ENCODE measurements at regions not wholly inside any gene's neighbourhood (a gene's known extent, or its start where the extent isn't known, plus 50 kb on each side); places are given as distances from the start of the nearest gene placed in this dataset.

GRCh38 chr18:78675231-78675630 lies 304.4 kb upstream of the SALL3 start:
- no peaks in the 10 kb centered on the region for H3K36me3 ChIP-seq (ENCODE audit: control insufficient read depth, low read length)
- H3K27ac ChIP-seq (ENCODE audit: low read depth, low read length) = no peak overlapping the region
- H3K4me3 ChIP-seq (ENCODE audit: low read length) = no peak overlapping the region
- H3K27me3 ChIP-seq (ENCODE audit: control insufficient read depth, low read length) = no peaks in the 10 kb centered on the region
- no peak for TF ChIP-seq CTCF (IDR thresholded peaks at IDR 0.05; ENCODE audit: low read depth, low read length, poor library complexity, severe bottlenecking)
- no peak for TF ChIP-seq EZH2phosphoT487 (IDR thresholded peaks at IDR 0.05; ENCODE audit: borderline replicate concordance, low read length)
- no peaks in the 10 kb centered on the region for H3F3A ChIP-seq (ENCODE audit: control insufficient read depth, insufficient read depth)
- H3K9me3 ChIP-seq (ENCODE audit: control insufficient read depth, insufficient read depth, low read length) = no peaks in the 10 kb centered on the region
- H3K79me2 ChIP-seq (ENCODE audit: control insufficient read depth, low read length) = no peaks in the 10 kb centered on the region
- no peak overlapping the region for H3K4me2 ChIP-seq (ENCODE audit: low read length)
- H3K9me2 ChIP-seq (replicated peaks; ENCODE audit: control insufficient read depth, low read length) = no peaks in the 10 kb centered on the region
- H3K4me1 ChIP-seq (ENCODE audit: control insufficient read depth, low read length) = no peaks in the 10 kb centered on the region
- H4K20me1 ChIP-seq (ENCODE audit: control insufficient read depth, insufficient read depth, low read depth, low read length) = no peaks in the 10 kb centered on the region

- TF ChIP-seq EZH2phosphoT487 (IDR thresholded peaks at IDR 0.05; ENCODE audit: borderline replicate concordance, low read length) = no peak
- TF ChIP-seq CTCF (IDR thresholded peaks at IDR 0.05; ENCODE audit: low read depth, low read length, poor library complexity, severe bottlenecking) = no peak
- Histone ChIP-seq H3K27me3 (ENCODE audit: control insufficient read depth, low read length) (no peaks in the 10 kb centered on the region), H3K9me2 (replicated peaks; ENCODE audit: control insufficient read depth, low read length) (no peaks in the 10 kb centered on the region)
These were observed 302.8 kb upstream of the SALL3 start for GRCh38 chr18:78676622-78677482.

GRCh38 chr18:78677483-78678317 lies 301.9 kb upstream of the SALL3 start:
- Histone ChIP-seq H3K4me3 (ENCODE audit: low read length) (no peak overlapping the region), H4K20me1 (ENCODE audit: control insufficient read depth, insufficient read depth, low read depth, low read length) (no peaks in the 10 kb centered on the region), H3K36me3 (ENCODE audit: control insufficient read depth, low read length) (no peaks in the 10 kb centered on the region), H3K79me2 (ENCODE audit: control insufficient read depth, low read length) (no peaks in the 10 kb centered on the region), H3K4me2 (ENCODE audit: low read length) (no peak overlapping the region), H3K9me3 (ENCODE audit: control insufficient read depth, insufficient read depth, low read length) (no peaks in the 10 kb centered on the region), H3K27ac (ENCODE audit: low read depth, low read length) (no peak overlapping the region), H3F3A (ENCODE audit: control insufficient read depth, insufficient read depth) (no peaks in the 10 kb centered on the region), H3K27me3 (ENCODE audit: control insufficient read depth, low read length) (no peaks in the 10 kb centered on the region), H3K9me2 (replicated peaks; ENCODE audit: control insufficient read depth, low read length) (no peaks in the 10 kb centered on the region), H3K4me1 (ENCODE audit: control insufficient read depth, low read length) (no peaks in the 10 kb centered on the region)
- TF ChIP-seq EZH2phosphoT487 (IDR thresholded peaks at IDR 0.05; ENCODE audit: borderline replicate concordance, low read length) = no peak
- no peak for TF ChIP-seq CTCF (IDR thresholded peaks at IDR 0.05; ENCODE audit: low read depth, low read length, poor library complexity, severe bottlenecking)

More at GRCh38 chr18:78676622-78677482, 302.8 kb upstream of the SALL3 start:
- no peak overlapping the region for H3K4me2 ChIP-seq (ENCODE audit: low read length)
- H3F3A ChIP-seq (ENCODE audit: control insufficient read depth, insufficient read depth) = no peaks in the 10 kb centered on the region
- no peaks in the 10 kb centered on the region for H3K9me3 ChIP-seq (ENCODE audit: control insufficient read depth, insufficient read depth, low read length)
- H3K79me2 ChIP-seq (ENCODE audit: control insufficient read depth, low read length) = no peaks in the 10 kb centered on the region
- no peak overlapping the region for H3K4me3 ChIP-seq (ENCODE audit: low read length)
- H4K20me1 ChIP-seq (ENCODE audit: control insufficient read depth, insufficient read depth, low read depth, low read length) = no peaks in the 10 kb centered on the region
- no peaks in the 10 kb centered on the region for H3K36me3 ChIP-seq (ENCODE audit: control insufficient read depth, low read length)
- H3K4me1 ChIP-seq (ENCODE audit: control insufficient read depth, low read length) = no peaks in the 10 kb centered on the region
- no peak overlapping the region for H3K27ac ChIP-seq (ENCODE audit: low read depth, low read length)
